Stimulated activated CD8-positive, alpha-beta memory T cell treated with anti-CD3 and anti-CD28 coated beads, Interleukin-7, amount 100 ng/mL, for 1 hour (primary cell): ENCODE measurements at regions not wholly inside any gene's neighbourhood (a gene's known extent, or its start where the extent isn't known, plus 50 kb on each side); places are given as distances from the start of the nearest gene placed in this dataset.
"Not testable (repeated sequence)": the region's sequence is repeated elsewhere in the genome, so short reads cannot be mapped to it uniquely, and the experiment has no call there.

Experiments
- DNase-seq, 2 donors: peaks; one replicate each; pipeline ENCODE4 v3.0.0-alpha.2; 2020; ENCODE audit warnings: low read depth in 2 of 2

DNA sequence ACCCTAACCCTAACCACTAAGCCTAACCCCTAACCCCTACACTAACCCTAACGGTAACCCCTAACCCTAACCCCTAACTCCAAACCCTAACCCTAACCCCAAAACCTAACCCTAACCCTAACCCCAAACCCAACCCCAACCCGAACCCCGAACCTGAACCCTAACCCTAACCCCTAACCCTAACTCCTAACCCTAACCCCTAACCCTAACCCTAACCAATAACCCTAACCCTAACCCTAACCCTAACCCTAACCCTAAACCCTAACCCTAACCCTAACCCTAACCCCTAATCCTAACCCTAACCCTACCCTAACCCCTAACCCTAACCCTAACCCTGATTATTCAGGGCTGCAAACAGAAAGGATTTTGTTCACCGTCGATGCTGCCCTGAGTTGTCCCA lies 144.6 kb upstream of the DUSP22 start:
- not testable (repeated sequence) for DNase-seq

- DNase-seq: peak in 1 of 2 donors; percentile 3
Measured at GRCh38 chr6:148051-148984, 144.0 kb upstream of the DUSP22 start.

DNA sequence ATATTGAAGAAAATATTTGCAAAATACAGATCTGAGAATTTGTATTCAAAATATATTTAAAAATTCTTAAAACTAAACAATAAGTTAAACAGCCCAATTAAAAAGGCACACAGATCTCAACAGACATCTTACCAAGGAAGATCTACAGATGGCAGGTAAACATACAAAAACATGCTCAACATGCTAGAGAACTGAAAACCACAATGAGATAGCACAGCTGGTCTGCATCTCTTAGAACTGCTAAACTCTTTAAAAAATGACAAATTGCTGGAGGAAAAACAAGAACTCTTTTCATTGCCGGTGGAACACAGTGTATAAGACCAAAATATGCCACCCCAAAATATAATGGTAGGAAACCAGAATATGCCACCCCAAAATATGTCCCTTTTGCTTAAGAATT lies 142.1 kb upstream of the DUSP22 start:
- DNase-seq: not testable (repeated sequence)

DNA sequence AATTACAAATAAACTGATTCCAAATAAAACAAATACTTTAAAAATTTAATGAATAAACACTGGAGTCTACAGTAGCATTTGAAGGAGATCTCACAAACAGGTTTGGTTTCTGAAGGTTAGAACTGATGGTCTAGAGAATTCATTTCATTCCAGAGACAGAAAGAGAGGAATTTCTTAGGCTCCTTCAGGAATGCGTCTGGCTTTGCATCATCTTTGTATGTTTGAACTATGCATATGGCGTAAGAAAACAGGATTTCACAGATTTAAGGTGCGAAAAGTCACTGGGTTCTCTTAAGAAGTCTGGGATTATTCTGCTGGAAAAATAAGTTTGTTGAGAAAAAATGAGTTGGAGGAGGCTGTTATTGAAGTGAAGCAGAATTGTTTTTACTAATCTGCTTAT lies 139.9 kb upstream of the DUSP22 start:
- DNase-seq: not testable (repeated sequence)

DNA sequence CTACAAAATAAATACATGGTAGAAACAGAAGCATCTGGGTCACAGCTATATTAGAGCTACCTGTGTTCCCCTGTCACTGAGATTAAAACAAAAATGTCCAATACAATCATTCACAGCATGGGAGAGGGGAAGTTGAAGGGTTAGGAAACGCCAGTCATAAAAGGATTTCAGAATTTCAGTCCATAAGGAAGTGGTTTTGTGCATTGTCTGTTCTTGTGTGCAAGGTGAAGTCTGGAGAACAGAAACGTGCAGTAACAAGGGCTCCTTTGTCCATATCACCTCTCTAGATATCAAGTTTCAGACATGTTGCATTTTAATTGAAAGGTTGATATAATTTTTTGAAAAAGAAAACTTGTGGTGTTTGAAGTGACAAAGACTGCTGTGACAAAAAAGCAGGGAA lies 139.3 kb upstream of the DUSP22 start:
- DNase-seq: not testable (repeated sequence)

DNA sequence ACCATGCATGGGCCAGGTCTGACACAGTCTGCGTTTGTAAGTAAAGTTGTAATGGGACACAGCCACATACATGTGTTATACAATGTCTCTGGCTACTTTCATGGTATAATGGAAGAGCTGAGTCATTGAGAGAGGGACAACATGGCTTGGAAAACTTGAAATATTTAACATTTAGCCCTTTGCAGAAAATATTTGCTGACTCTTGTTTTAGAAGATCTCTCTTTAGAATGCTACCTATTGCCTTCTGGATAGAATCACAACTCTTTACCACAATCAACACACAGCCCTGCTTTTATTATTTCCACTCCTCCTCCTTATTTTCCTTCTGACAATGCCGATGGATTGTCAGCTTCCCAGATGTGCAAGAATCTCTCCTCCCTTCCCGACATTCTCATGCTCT lies 138.4 kb upstream of the DUSP22 start:
- DNase-seq: not testable (repeated sequence)

DNA sequence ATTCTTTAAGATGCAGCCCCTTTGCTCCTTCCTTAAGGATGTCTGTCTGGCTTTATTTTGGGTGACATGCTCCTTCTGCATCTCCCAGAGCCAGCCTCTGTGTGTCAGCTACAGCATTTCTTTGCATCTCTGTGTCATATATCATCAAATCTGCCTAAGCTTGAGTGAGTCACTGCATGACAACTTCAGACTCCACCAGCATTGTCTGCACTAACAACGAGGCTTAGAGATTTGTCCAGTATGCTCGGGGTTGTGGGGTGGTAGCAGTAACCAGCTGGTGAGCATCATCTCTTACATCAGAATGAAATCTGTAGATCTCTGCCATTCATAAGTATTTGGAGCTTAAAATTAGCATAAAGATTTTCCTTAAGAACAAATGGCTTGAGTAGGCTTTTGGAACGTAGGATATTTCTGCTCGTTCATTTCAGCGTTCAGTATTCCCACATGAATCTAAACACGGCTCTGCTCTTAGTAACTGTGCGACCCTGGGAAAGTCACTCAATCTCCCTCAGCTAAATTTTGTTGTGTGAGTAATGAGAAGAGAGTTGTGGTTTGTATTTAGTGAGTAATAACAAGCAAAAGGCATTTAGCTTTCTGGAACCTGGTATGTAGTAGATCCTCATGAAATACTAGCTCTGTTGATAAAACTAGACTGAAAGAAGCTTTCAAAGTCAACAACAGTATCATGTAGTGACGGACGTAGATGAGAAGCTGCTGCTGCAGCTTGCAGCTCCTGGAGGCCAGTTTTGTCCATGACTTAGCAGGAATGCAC lies 137.8 kb upstream of the DUSP22 start:
- not testable (repeated sequence) for DNase-seq

GRCh38 chr6:156010-156409 lies 136.3 kb upstream of the DUSP22 start:
- DNase-seq: no peak

GRCh38 chr6:156441-157140 lies 135.7 kb upstream of the DUSP22 start:
- not testable (repeated sequence) for DNase-seq

- DNase-seq: not testable (repeated sequence)
Measured at GRCh38 chr6:157176-157575, 135.1 kb upstream of the DUSP22 start.

DNA sequence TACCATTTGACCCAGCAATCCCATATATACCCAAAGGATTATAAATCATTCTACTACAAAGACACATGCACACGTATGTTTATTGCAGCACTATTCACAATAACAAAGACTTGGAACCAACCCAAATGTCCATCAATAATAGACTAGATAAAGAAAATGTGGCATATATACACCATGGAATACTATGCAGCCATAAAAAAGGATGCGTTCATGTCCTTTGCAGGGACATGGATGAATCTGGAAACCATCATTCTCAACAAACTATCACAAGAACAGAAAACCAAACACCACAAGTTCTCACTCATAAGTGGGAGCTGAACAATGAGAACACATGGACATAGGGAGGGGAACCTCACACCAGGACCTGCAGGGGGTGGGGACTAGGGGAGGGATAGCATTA lies 130.6 kb upstream of the DUSP22 start:
- DNase-seq: not testable (repeated sequence)

GRCh38 chr6:164720-165119 lies 127.6 kb upstream of the DUSP22 start:
- no peak for DNase-seq

DNA sequence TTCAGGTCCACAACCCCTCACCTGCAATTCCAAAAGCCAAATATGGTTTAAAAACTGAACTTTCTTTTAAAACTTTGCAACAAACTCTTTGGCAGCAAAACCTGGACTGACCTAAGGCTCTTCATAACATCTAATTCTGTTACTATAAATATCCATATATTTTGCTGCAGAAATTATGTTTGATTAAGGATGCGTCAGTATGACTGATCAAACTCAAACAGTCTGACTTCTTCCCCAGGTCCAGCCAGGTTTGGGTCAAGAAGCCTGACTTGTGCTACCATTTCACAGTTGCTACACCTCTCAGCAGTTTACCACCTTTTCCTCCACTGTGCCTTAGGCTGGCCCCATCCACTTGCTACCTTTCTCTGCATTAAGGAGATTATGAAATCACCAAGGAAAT lies 127.0 kb upstream of the DUSP22 start:
- no peak for DNase-seq

- DNase-seq: no peak
Measured at GRCh38 chr6:165906-166305, 126.4 kb upstream of the DUSP22 start.

DNA sequence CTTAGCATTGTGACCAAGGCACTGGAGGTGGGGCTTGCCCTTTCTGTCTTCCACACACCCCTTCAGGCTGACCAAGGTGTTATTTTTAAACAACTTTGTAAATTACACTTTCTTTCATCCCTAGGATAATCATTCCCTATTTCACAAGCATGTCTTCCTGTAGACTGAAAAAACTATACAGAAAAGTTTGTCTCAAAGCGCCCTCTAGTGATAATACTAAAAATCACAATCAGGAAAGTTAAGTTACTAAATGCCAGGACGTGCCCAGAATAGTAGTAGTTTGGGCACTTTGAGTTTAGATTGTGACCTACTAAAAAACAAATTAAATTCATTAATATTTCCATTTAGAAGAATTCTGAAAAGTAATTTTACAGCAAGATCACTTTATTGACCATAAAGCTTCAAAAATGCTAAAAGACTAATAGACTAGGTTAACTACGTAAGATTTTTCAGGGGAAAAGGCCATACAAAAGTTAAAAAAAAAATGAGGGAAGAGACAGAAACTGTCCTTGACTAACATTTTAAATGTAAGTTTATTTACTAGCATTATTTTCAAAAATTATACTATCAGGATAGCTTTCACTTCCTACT lies 123.3 kb upstream of the DUSP22 start:
- DNase-seq: no peak

DNA sequence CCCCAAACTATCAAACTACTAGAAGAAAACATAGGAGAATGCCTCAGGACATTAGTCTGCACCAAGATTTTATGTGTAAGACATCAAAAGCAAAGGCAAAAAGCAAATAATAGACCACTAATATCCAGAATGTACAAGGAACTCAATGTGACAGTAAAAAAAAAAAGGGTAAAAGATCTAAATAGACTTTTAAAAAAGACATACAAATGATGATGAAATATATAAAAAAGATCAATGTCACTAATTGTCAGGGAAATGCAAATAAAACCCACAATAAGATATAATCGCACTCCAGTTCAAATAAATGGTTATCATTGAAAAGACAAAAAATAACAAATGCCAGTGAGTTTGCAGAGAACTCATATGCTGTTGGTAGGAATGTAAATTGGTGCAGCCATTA lies 118.3 kb upstream of the DUSP22 start:
- DNase-seq: no peak

DNA sequence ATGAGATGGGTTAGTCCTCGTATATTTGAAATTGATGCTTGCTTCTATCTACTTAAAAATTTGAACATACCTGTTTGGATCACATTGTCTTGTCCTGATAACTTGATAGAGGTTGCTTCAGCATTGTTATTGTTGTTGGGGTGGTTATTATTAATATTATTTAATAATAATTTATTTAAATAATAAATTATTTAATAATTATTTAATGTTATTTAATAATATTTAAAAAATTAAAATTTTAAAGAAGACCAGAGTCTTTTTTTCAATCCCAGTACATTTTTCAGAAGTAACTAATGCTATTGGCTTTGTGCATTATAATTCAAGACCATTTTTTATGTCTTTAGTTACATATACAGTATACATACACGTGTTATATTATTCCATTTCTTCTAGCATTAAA lies 116.6 kb upstream of the DUSP22 start:
- no peak for DNase-seq

DNA sequence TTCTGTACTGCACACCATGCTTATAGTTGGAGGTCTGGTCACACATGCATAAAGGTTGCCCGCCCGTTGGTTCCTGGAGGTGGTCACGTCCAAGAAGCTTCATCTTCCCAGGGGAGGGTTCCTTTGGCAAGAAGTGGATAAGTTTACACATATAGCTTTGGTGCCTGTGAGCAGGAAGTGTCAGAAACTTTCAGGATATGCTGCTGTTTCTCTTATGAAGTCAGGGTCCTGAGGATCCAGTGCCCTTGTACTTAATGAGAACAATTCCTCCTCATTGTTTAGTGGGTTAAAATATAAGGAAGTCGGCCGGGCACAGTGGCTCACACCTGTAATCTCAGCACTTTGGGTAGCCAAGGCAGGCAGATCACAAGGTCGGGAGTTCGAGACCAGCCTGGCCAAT lies 115.5 kb upstream of the DUSP22 start:
- DNase-seq: no peak

DNA sequence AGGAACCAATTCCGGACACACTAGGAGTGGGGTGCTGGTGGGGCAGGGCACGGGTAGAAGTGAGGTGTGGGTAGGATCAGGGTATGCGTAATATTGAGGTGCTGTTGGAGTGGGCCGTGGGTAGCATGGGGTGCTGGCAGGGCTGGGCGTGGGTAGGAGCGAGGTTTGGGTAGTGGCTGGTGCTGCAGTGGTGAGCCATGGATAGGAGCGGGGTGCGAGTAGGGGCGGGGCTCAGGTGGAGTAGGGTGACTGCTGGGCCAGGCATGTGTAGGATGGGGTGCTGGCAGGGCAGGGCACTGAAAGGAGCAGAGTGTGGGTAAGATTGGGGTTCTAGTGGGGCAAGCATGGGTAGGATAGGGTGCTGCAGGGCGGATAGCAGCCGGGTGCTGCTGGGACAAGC lies 114.2 kb upstream of the DUSP22 start:
- no peak for DNase-seq

DNA sequence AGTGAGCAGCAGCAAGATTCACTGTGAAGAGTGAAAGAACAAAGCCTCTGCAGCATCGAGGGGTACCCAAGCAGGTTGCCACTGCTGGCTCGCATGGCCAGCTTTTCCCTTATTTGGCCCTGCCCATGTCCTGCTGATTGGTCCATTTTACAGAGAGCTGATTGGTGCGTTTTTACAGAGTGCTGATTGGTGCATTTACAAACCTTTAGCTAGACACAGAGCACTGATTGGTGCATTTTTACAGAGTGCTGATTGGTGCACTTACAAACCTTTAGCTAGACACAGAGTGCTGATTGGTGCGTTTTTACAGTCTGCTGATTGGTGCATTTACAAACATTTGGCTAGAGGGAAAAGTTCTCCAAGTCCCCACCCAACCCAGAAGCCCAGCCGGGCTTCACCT lies 113.4 kb upstream of the DUSP22 start:
- not testable (repeated sequence) for DNase-seq

GRCh38 chr6:179340-179950 lies 112.8 kb upstream of the DUSP22 start:
- no peak for DNase-seq
